ENCODE measurements at regions not wholly inside any gene's neighbourhood (a gene's known extent, or its start where the extent isn't known, plus 50 kb on each side); places are given as distances from the start of the nearest gene placed in this dataset.

DNA sequence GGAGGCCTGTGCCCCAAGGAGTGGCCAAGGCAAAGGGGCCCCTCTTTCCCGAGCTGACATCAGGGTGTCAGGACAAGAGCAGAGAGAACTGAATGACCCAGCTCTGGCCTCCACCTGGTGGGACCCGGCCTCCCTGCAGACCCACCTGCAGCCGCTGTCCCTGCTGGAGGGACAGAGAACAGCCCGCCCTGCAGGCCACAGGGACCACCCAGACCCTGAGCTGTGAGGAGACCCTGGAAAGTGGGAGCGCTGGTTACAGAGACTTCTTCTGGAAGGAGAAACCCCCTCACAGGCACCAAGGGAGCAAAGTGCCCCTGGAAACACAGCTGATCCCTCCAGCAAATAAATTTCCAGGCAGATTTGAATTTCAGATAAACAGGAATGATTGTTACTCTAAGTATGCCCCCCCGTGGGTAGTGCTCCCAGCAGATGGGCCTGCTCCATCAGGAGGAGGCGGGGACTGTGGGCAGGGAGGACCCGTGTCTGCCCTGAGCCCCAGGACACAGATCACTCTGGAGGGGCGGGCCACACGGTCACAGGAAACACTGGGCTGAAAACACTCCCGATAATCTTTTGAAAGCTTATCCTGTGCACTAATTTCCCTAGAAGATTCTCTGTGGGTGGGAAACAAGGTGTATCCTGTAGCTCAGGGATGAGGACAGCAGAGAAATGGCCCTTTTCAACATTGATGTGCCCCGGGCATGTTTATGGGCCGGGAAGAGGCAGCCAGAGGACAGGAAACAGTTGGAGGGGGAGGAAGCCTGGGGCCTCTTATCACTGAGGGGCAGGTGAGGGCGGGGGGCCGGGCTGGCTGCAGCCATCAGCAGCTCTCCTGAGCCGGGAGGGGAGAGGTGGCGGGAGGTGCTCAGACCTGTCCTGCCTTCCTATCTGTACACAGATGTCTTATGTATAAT lies 276.0 kb downstream of the ADGRD1 start:
- peak; percentile 59 for ATAC-seq (ENCODE audit: insufficient read depth, low FRiP score)
- peak; percentile 36 to 70 (median 65) for DNase-seq
- no peaks in the 10 kb centered on the region for H3K4me1 ChIP-seq (ENCODE audit: control insufficient read depth in 5 of 5, insufficient read depth in 5 of 5, low read length in 5 of 5)
- H3K27ac ChIP-seq (ENCODE audit: low read depth in 1 of 2, low read length in 1 of 2): peak overlapping the region in 1 of 2 donors; percentile 18
- peaks cover 0 to 4% (median 0%) of the 10 kb centered on the region in 4 donors for H3K9me3 ChIP-seq (ENCODE audit: control insufficient read depth in 4 of 4, insufficient read depth in 3 of 4, low read length in 3 of 4)
- H3K36me3 ChIP-seq (ENCODE audit: control insufficient read depth in 4 of 4, insufficient read depth in 4 of 4, low read length in 4 of 4): no peaks in the 10 kb centered on the region
- H3K9ac ChIP-seq (ENCODE audit: insufficient read depth in 1 of 2, low read length in 2 of 2): no peak overlapping the region
- no peak for TF ChIP-seq CTCF (IDR thresholded peaks at IDR 0.05; ENCODE audit: control extremely low read depth, extremely low read depth)
- H3K27me3 ChIP-seq (ENCODE audit: control insufficient read depth in 3 of 3, insufficient read depth in 3 of 3, low read length in 2 of 3): peaks cover 0 to 3% (median 0%) of the 10 kb centered on the region in 3 donors
- 11 to 34% methylated on average over 17 of the region's 17 CpGs for WGBS, 2 donors
- H3K4me3 ChIP-seq: no peak overlapping the region

- no peaks in the 10 kb centered on the region for H3K4me1 ChIP-seq (ENCODE audit: control insufficient read depth in 5 of 5, insufficient read depth in 5 of 5, low read length in 5 of 5)
- H3K9me3 ChIP-seq (ENCODE audit: control insufficient read depth in 4 of 4, insufficient read depth in 3 of 4, low read length in 3 of 4): peaks cover 0 to 4% (median 0%) of the 10 kb centered on the region in 4 donors
- no peak for TF ChIP-seq CTCF (IDR thresholded peaks at IDR 0.05; ENCODE audit: control extremely low read depth, extremely low read depth)
- 53 to 71% methylated on average over 17 of the region's 17 CpGs for WGBS, 2 donors
- ATAC-seq (ENCODE audit: insufficient read depth, low FRiP score) (no peak), DNase-seq (peak in 1 of 3 donors; percentile 27)
- H3K9ac ChIP-seq (ENCODE audit: insufficient read depth in 1 of 2, low read length in 2 of 2): no peak overlapping the region
- H3K27me3 ChIP-seq (ENCODE audit: control insufficient read depth in 3 of 3, insufficient read depth in 3 of 3, low read length in 2 of 3): peaks cover 0 to 3% (median 0%) of the 10 kb centered on the region in 3 donors
- no peak overlapping the region for H3K4me3 ChIP-seq
- no peaks in the 10 kb centered on the region for H3K36me3 ChIP-seq (ENCODE audit: control insufficient read depth in 4 of 4, insufficient read depth in 4 of 4, low read length in 4 of 4)
- no peak overlapping the region for H3K27ac ChIP-seq (ENCODE audit: low read depth in 1 of 2, low read length in 1 of 2)
Observed at GRCh38 chr12:131230340-131231031, 276.8 kb downstream of the ADGRD1 start.

- no peak for DNase-seq
- no peak for ATAC-seq (ENCODE audit: insufficient read depth, low FRiP score)
- H3K27ac ChIP-seq (ENCODE audit: low read depth in 1 of 2, low read length in 1 of 2): no peak overlapping the region
- no peak for TF ChIP-seq CTCF (IDR thresholded peaks at IDR 0.05; ENCODE audit: control extremely low read depth, extremely low read depth)
- H3K36me3 ChIP-seq (ENCODE audit: control insufficient read depth in 4 of 4, insufficient read depth in 4 of 4, low read length in 4 of 4): no peaks in the 10 kb centered on the region
- H3K4me1 ChIP-seq (ENCODE audit: control insufficient read depth in 5 of 5, insufficient read depth in 5 of 5, low read length in 5 of 5): no peaks in the 10 kb centered on the region
- H3K27me3 ChIP-seq (ENCODE audit: control insufficient read depth in 3 of 3, insufficient read depth in 3 of 3, low read length in 2 of 3): peaks cover 0 to 3% (median 0%) of the 10 kb centered on the region in 3 donors
- peaks cover 0 to 4% (median 0%) of the 10 kb centered on the region in 4 donors for H3K9me3 ChIP-seq (ENCODE audit: control insufficient read depth in 4 of 4, insufficient read depth in 3 of 4, low read length in 3 of 4)
- WGBS, 2 donors: 72 to 79% methylated on average over 23 of the region's 23 CpGs
- no peak overlapping the region for H3K9ac ChIP-seq (ENCODE audit: insufficient read depth in 1 of 2, low read length in 2 of 2)
- no peak overlapping the region for H3K4me3 ChIP-seq
Observed at GRCh38 chr12:131231032-131231980, 277.6 kb downstream of the ADGRD1 start.
